SU-DHL-6 (cell line): ENCODE measurements at regions not wholly inside any gene's neighbourhood (a gene's known extent, or its start where the extent isn't known, plus 50 kb on each side); places are given as distances from the start of the nearest gene placed in this dataset.

Experiments used
- EZH2phosphoT487 ChIP-seq: fragments of 200-600 bp; sonication (generic), shearing (Covaris generic); conservative IDR thresholded peaks from 2 replicates; pipeline ENCODE4 v1.6.1; 2018; ENCODE audit warnings: mild to moderate bottlenecking, antibody characterized with exemption, low read length, moderate library complexity, mixed read lengths
- TF ChIP-seq, protein P1 (sequence below): fragments of 200-600 bp; sonication (generic); IDR thresholded peaks from one replicate; pipeline ENCODE4 v1.5.1; 2017; ENCODE audit warnings: antibody characterized with exemption, mild to moderate bottlenecking, low read length, moderate library complexity; ENCODE audit not compliant: insufficient read depth, poor library complexity, severe bottlenecking

DNA sequence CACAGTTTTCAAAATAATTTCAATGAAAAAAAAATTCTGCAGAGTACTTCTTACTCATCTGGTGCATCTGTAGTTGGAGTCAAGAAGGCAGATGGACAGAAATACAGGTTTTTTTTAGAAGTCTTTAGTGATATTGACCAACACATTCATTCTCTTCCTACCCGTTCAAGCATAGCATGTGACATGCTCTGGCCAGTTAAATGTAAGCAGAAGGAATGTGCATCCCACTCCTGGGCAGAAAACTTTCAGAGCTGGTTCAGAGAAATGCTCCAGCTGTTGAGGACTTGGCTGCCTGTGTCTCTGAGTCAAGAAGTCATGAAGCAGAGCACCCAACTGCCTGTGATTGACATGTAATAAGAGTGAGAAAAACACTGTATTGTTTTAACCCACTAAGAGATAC lies 665.3 kb upstream of the IGFBP3 start:
- TF ChIP-seq, protein P1, sequence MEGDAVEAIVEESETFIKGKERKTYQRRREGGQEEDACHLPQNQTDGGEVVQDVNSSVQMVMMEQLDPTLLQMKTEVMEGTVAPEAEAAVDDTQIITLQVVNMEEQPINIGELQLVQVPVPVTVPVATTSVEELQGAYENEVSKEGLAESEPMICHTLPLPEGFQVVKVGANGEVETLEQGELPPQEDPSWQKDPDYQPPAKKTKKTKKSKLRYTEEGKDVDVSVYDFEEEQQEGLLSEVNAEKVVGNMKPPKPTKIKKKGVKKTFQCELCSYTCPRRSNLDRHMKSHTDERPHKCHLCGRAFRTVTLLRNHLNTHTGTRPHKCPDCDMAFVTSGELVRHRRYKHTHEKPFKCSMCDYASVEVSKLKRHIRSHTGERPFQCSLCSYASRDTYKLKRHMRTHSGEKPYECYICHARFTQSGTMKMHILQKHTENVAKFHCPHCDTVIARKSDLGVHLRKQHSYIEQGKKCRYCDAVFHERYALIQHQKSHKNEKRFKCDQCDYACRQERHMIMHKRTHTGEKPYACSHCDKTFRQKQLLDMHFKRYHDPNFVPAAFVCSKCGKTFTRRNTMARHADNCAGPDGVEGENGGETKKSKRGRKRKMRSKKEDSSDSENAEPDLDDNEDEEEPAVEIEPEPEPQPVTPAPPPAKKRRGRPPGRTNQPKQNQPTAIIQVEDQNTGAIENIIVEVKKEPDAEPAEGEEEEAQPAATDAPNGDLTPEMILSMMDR, result no peak
- TF ChIP-seq EZH2phosphoT487, result no peak
